HCT116 (cell line): ENCODE measurements at regions not wholly inside any gene's neighbourhood (a gene's known extent, or its start where the extent isn't known, plus 50 kb on each side); places are given as distances from the start of the nearest gene placed in this dataset.

ENCODE experiments used
- CBX3 ChIP-seq: IDR thresholded peaks from 2 replicates; pipeline ENCODE4 v1.6.1; 2012; ENCODE audit warnings: low read depth
- EGR1 ChIP-seq: IDR thresholded peaks from 2 replicates; pipeline ENCODE4 v1.6.1; 2012; ENCODE audit warnings: low read depth
- EZH2 ChIP-seq: fragments of 200-600 bp; sonication (generic); IDR thresholded peaks from 2 replicates; pipeline ENCODE4 v1.6.1; 2017; ENCODE audit warnings: antibody characterized with exemption, mixed run types
- EZH2phosphoT487 ChIP-seq: fragments of 200-600 bp; IDR thresholded peaks from 2 replicates; pipeline ENCODE4 v1.6.1; 2018; ENCODE audit warnings: antibody characterized with exemption, borderline replicate concordance
- POLR2A ChIP-seq: IDR thresholded peaks from 2 replicates; pipeline ENCODE4 v1.7.0; 2011; ENCODE audit warnings: borderline replicate concordance; ENCODE audit not compliant: insufficient read depth, insufficient read length; ENCODE audit errors: extremely low read depth
- POLR2AphosphoS5 ChIP-seq: IDR thresholded peaks from 2 replicates; pipeline ENCODE4 v1.6.1; 2011; ENCODE audit warnings: mild to moderate bottlenecking, low read depth, low read length, moderate library complexity
- RAD21 ChIP-seq: IDR thresholded peaks from 2 replicates; pipeline ENCODE4 v1.6.1; 2012; ENCODE audit warnings: low read depth, mild to moderate bottlenecking
- SRF ChIP-seq: IDR thresholded peaks from 2 replicates; pipeline ENCODE4 v1.6.1; 2012; ENCODE audit warnings: low read depth
- TCF7L2 ChIP-seq: IDR thresholded peaks from 2 replicates; pipeline ENCODE4 v1.7.0; 2011; ENCODE audit warnings: borderline replicate concordance, inconsistent platforms; ENCODE audit not compliant: insufficient read depth, insufficient read length; ENCODE audit errors: extremely low read depth
- YY1 ChIP-seq: IDR thresholded peaks from 2 replicates; pipeline ENCODE4 v1.6.1; 2011; ENCODE audit warnings: low read length, low read depth, moderate library complexity, mild to moderate bottlenecking; ENCODE audit not compliant: insufficient replicate concordance; ENCODE audit errors: extremely low read depth
- TF ChIP-seq, protein P1 (sequence below), 3 experiments: fragments of 200-600 bp in 1 of 3; sonication (generic) in 1 of 3; IDR thresholded peaks in 2 of 3; conservative IDR thresholded peaks in 1 of 3; 2 replicates each; pipeline ENCODE4 v1.5.1; 2012 to 2017; ENCODE audit warnings: low read depth in 2 of 3, low read length in 2 of 3, antibody characterized with exemption in 1 of 3, borderline replicate concordance in 1 of 3, control low read depth in 1 of 3, mild to moderate bottlenecking in 1 of 3, mixed read lengths in 1 of 3, mixed run types in 1 of 3, moderate library complexity in 1 of 3; ENCODE audit not compliant: insufficient read depth in 1 of 3
- TF ChIP-seq, protein P2 (sequence below): IDR thresholded peaks from 2 replicates; pipeline ENCODE4 v1.6.1; 2012; ENCODE audit warnings: low read depth
- TF ChIP-seq, protein P3 (sequence below): IDR thresholded peaks from 2 replicates; pipeline ENCODE4 v1.6.1; 2011; ENCODE audit warnings: mild to moderate bottlenecking, low read length, moderate library complexity; ENCODE audit not compliant: insufficient replicate concordance; ENCODE audit errors: extremely low read depth

DNA sequence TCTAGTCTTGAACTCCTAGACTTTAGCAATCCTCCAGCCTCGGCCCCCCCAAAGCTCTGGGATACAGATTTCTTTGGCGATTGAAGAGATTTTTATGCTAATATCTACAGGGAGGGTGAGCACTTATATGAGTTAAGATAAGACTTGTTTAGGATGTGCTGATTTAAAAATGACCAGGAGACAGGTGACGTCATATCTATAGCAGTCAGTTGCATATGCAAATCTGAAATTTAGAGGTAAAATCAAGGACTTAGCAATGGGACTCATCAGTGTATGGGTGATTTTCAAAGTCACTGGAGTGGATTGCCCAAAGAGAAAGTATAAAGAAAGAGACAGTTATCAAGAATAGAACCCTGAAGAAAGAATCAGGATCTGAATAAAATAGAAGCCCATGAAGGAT lies 394.5 kb downstream of the ADGRL2 start:
- no peak for TF ChIP-seq YY1
- TF ChIP-seq, protein P1, sequence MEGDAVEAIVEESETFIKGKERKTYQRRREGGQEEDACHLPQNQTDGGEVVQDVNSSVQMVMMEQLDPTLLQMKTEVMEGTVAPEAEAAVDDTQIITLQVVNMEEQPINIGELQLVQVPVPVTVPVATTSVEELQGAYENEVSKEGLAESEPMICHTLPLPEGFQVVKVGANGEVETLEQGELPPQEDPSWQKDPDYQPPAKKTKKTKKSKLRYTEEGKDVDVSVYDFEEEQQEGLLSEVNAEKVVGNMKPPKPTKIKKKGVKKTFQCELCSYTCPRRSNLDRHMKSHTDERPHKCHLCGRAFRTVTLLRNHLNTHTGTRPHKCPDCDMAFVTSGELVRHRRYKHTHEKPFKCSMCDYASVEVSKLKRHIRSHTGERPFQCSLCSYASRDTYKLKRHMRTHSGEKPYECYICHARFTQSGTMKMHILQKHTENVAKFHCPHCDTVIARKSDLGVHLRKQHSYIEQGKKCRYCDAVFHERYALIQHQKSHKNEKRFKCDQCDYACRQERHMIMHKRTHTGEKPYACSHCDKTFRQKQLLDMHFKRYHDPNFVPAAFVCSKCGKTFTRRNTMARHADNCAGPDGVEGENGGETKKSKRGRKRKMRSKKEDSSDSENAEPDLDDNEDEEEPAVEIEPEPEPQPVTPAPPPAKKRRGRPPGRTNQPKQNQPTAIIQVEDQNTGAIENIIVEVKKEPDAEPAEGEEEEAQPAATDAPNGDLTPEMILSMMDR (IDR thresholded peaks at IDR 0.05 in 2 of 3, conservative IDR thresholded peaks at IDR 0.05 in 1 of 3; ENCODE audit: borderline replicate concordance in 1 of 3, insufficient read depth in 1 of 3, low read depth in 2 of 3, low read length in 2 of 3) = no peak
- TF ChIP-seq RAD21 = no peak
- TF ChIP-seq CBX3 = no peak
- TF ChIP-seq, protein P2, sequence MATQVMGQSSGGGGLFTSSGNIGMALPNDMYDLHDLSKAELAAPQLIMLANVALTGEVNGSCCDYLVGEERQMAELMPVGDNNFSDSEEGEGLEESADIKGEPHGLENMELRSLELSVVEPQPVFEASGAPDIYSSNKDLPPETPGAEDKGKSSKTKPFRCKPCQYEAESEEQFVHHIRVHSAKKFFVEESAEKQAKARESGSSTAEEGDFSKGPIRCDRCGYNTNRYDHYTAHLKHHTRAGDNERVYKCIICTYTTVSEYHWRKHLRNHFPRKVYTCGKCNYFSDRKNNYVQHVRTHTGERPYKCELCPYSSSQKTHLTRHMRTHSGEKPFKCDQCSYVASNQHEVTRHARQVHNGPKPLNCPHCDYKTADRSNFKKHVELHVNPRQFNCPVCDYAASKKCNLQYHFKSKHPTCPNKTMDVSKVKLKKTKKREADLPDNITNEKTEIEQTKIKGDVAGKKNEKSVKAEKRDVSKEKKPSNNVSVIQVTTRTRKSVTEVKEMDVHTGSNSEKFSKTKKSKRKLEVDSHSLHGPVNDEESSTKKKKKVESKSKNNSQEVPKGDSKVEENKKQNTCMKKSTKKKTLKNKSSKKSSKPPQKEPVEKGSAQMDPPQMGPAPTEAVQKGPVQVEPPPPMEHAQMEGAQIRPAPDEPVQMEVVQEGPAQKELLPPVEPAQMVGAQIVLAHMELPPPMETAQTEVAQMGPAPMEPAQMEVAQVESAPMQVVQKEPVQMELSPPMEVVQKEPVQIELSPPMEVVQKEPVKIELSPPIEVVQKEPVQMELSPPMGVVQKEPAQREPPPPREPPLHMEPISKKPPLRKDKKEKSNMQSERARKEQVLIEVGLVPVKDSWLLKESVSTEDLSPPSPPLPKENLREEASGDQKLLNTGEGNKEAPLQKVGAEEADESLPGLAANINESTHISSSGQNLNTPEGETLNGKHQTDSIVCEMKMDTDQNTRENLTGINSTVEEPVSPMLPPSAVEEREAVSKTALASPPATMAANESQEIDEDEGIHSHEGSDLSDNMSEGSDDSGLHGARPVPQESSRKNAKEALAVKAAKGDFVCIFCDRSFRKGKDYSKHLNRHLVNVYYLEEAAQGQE = no peak
- TF ChIP-seq POLR2A = no peak
- TF ChIP-seq, protein P3, sequence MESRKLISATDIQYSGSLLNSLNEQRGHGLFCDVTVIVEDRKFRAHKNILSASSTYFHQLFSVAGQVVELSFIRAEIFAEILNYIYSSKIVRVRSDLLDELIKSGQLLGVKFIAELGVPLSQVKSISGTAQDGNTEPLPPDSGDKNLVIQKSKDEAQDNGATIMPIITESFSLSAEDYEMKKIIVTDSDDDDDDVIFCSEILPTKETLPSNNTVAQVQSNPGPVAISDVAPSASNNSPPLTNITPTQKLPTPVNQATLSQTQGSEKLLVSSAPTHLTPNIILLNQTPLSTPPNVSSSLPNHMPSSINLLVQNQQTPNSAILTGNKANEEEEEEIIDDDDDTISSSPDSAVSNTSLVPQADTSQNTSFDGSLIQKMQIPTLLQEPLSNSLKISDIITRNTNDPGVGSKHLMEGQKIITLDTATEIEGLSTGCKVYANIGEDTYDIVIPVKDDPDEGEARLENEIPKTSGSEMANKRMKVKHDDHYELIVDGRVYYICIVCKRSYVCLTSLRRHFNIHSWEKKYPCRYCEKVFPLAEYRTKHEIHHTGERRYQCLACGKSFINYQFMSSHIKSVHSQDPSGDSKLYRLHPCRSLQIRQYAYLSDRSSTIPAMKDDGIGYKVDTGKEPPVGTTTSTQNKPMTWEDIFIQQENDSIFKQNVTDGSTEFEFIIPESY = no peak
- no peak for TF ChIP-seq EGR1
- no peak for TF ChIP-seq POLR2AphosphoS5
- TF ChIP-seq EZH2phosphoT487 = no peak
- no peak for TF ChIP-seq SRF
- no peak for TF ChIP-seq EZH2
- TF ChIP-seq TCF7L2 = no peak
